Motor neuron (in vitro differentiated cells): ENCODE measurements at regions not wholly inside any gene's neighbourhood (a gene's known extent, or its start where the extent isn't known, plus 50 kb on each side); places are given as distances from the start of the nearest gene placed in this dataset.

Experiments
- ATAC-seq, 8 experiments: fragments of 200-7000 bp; cut with Tn5 transposase; replicated peaks in 6 of 8; 2 replicates each; pipeline ENCODE4 v1.8.0; 2021; ENCODE audit warnings: mild to moderate bottlenecking in 8 of 8, moderate library complexity in 8 of 8
- H3K27ac ChIP-seq, 2 donors: fragments of 250-450 bp; sonication (Bioruptor Pico); 2 replicates each; pipeline ENCODE4 v1.9.0; 2021; ENCODE audit warnings: antibody characterized with exemption in 2 of 2, mild to moderate bottlenecking in 2 of 2, moderate library complexity in 1 of 2
- H3K4me1 ChIP-seq, 2 donors: fragments of 250-450 bp; sonication (Bioruptor Pico); replicated peaks in 1 of 2; 2 replicates each; pipeline ENCODE4 v1.6.1; 2021; ENCODE audit warnings: antibody characterized with exemption in 2 of 2, mild to moderate bottlenecking in 2 of 2, moderate library complexity in 1 of 2
- H3K4me3 ChIP-seq, 5 donors: fragments of 250-450 bp; sonication (Bioruptor Pico); 2 replicates each; pipeline ENCODE4 v1.9.0; 2021; ENCODE audit warnings: antibody characterized with exemption in 5 of 5, mild to moderate bottlenecking in 5 of 5, moderate library complexity in 4 of 5
- WGBS, 10 experiments: fragments of 450-650 bp; shearing (Covaris generic); methylation state at CpG; one replicate each; pipeline ENCODE4 v1.0.0; 2022; 5-methylcytosine and 5-hydroxymethylcytosine counted together
- in situ Hi-C, 9 experiments: fragments of 400-800 bp; cut with MboI; loops; one replicate each; pipeline ENCODE4 v1.15.0; 2021; ENCODE audit warnings: low sequenced_read_pairs in 9 of 9, low pct_unique_long_range_greater_than_20kb in 2 of 9; ENCODE audit not compliant: unreplicated experiment in 9 of 9

DNA sequence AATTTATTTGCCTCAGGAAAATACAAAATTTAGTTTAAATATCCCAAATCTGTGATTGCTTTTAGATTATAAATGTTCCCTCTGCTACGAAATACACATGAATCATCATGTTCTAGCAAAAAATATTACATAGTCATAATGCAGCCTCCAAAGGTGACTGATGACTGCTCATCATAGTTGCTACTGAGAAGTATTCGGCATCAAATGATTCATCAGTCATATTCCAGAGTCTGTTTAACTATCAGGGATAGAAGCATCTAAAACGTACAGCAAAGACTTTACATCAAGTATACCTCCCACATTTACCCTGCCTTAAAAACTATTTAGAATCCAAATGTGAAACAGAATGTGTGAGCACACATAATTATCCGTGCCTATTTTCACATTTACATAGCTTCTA is 626.0 kb downstream of the CDH26 start:
- 19 to 90% (median 51%) methylated on average over 2 to 4 of the region's 4 CpGs for WGBS, 10 experiments
- in situ Hi-C loops = no loop called here

DNA sequence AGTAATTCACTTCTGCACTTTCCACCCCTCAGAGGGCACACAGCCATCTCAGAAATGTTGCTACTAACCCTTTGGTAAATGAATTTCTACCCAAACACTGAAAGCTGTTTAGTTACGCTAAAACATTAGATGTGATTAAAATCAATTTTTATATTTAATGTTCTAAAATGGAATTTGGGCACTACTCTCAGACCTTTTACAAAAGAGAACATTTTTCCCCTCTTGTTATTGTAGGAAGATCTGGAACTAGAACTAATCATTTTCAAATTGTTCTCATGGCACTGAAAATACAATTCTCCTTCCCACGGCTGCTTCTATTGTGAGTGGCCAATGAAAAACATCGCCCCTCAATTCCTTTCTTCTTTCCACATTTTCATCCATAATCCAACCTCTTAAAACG is 627.4 kb downstream of the CDH26 start:
- Histone ChIP-seq H3K4me1 (peaks cover 12 to 24% of the 10 kb centered on the region in 2 donors), H3K4me3 (no peak overlapping the region), H3K27ac (no peak overlapping the region)
- ATAC-seq = no peak
- 39 to 94% (median 81%) methylated on average over 1 to 4 of the region's 4 CpGs for WGBS, 10 experiments
- in situ Hi-C loops = no loop called here

More for the DNA sequence above, 626.0 kb downstream of the CDH26 start:
- peak in 2 of 8 experiments; percentile 22 to 26 for ATAC-seq
- H3K4me3 ChIP-seq = no peak overlapping the region
- H3K4me1 ChIP-seq = peaks cover 12 to 39% of the 10 kb centered on the region in 2 donors
- H3K27ac ChIP-seq = no peak overlapping the region

DNA sequence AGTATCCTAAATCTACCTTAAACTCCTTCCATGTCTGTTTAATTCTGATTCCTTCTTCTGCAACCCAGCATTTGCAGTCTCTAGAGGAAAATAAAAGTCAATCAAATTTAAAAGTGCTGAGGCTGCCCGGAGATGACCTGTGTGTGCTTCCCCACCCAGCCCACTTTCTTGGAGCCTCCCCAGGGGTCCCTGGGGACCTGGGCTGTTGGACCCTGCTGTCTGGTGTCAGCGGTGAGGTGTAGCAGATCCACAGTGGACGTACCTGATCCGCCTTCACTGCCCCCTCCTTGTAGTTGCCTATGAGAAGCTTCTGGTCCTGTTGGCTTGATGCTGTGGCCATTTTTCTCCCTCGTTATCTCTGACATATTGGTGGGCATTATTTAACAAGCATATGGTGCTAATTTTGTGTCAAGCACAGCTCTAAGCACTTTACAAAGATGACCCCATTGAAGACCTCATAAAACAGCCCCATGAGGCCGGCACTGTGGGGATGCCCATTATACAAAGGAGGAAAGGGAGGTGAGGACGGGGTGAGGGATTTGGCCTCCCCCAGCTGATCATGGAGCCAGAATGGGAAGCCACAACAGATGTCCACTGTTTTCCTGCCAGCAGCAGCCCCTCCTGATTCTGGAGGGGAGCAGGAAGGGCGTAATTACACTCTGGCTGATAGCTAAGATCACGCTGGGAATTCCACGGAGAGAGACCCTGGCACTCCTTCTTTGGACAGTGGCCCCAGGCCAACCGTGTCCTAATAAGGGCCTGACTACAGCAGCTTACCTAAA is 628.2 kb downstream of the CDH26 start:
- no peak overlapping the region for H3K27ac ChIP-seq
- peaks cover 12 to 28% of the 10 kb centered on the region in 2 donors for H3K4me1 ChIP-seq
- in situ Hi-C loops = no loop called here
- 45 to 93% (median 64%) methylated on average over 1 to 9 of the region's 11 CpGs; no CpG with 5 or more reads in 4 of the 10 experiments for WGBS, 10 experiments
- peak in 3 of 8 experiments; percentile 30 to 58 (median 51) for ATAC-seq
- H3K4me3 ChIP-seq = no peak overlapping the region

DNA sequence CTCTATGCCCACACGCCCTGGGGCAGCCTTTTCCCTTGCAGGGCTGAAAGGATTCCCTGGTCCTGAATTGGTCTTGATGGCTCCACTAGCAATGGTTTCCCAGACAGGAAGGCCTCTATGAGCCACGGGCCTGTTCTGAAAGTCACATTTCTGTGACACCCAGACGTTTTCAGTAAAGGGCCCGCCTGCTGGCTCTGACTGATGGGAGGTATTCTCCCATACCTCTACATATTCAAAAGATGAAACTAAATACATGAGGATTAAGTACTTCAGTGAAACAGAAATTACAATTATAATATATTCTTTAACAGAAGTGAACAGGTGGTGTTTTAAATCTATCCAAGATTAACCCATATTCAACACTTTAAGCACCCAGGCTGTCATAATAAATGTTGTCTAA is 629.8 kb downstream of the CDH26 start:
- H3K27ac ChIP-seq = no peak overlapping the region
- in situ Hi-C loops = no loop called here
- H3K4me3 ChIP-seq = no peak overlapping the region
- ATAC-seq = peak in 3 of 8 experiments; percentile 29 to 78 (median 38)
- 26 to 100% (median 60%) methylated on average over 1 to 4 of the region's 4 CpGs; no CpG with 5 or more reads in 3 of the 10 experiments for WGBS, 10 experiments
- peaks cover 12 to 28% of the 10 kb centered on the region in 2 donors for H3K4me1 ChIP-seq

DNA sequence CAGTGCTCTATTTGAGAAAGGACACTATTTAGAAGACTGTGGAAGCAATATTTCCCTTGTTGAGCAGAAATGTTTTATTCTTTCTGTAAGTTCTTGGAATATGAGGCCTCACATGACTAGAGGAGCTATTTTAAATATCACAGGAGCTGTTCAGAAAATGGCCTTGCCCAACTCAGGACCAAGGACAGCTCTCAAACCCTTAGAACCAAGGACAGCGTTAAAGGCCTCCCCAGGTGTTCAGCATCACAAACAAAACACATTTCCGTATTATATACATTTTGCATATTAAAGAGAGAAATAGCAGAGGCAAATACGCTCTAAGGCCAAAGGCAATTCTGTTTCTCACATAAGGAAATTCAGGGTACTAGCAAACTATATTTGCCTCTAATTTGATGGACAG is 631.4 kb downstream of the CDH26 start:
- Histone ChIP-seq H3K4me1 (peaks cover 7 to 16% of the 10 kb centered on the region in 2 donors), H3K27ac (no peak overlapping the region), H3K4me3 (no peak overlapping the region)
- in situ Hi-C loops = no loop called here
- peak in 3 of 8 experiments; percentile 65 to 76 (median 74) for ATAC-seq
- 4 to 57% (median 18%) methylated on average over 1 to 3 of the region's 3 CpGs; no CpG with 5 or more reads in 3 of the 10 experiments for WGBS, 10 experiments

DNA sequence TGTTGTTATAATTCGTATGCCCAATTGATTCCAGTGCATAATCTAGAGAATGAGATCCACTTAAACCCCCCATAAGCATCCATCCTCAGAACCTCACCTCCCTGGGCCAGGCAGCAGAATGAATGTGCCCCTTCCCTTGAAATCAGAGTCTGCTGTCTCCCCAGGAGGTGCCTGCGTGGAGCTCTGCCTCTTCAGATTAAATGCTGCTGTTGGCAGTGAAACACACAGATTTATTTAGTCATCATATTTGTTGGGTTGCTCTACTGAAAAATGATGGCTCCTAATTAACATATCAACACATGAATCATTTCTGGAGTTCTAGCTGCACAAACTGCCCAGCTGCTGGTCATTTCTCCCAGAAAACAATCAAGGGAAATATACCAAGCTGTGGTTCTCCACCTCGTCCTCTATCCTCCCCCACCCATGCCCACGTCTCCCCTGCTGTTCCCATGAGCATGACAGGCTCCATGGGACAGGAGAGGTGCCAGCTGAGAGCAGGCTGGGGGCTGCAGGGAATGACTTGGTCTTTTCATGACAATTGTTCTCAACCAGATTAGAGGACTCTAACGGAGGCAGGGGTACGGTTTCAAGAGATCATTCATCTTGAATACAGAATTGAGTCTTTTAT is 633.1 kb downstream of the CDH26 start:
- H3K4me3 ChIP-seq = no peak overlapping the region
- peaks cover 5 to 11% of the 10 kb centered on the region in 2 donors for H3K4me1 ChIP-seq
- in situ Hi-C loops = no loop called here
- peak in 5 of 8 experiments; percentile 25 to 77 (median 67) for ATAC-seq
- no peak overlapping the region for H3K27ac ChIP-seq
- WGBS, 10 experiments = 11 to 87% (median 63%) methylated on average over 1 to 3 of the region's 6 CpGs; no CpG with 5 or more reads in 2 of the 10 experiments

DNA sequence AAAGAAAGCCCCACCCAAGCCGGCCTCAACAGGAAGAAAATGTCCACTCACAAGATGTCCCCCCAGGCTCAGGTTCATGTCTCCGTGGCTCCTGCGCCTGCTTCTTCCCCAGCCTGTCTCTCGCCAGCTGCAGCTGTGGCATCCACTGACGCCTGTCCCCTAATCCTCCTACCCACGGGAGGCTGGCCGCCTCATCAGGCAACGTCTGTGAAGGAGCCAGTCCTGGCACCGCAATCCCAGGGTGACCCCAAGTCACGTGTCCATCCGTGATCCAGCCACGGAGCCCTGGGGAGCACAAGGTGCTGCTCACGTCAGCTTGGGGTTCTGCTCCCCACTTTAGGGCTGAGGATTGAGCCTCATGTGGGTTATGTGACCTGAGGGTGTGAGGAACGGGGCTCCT is 640.3 kb downstream of the CDH26 start:
- in situ Hi-C loops = no loop called here
- ATAC-seq = no peak
- WGBS, 10 experiments = 42 to 98% (median 80%) methylated on average over 2 to 11 of the region's 14 CpGs; no CpG with 5 or more reads in 5 of the 10 experiments
- no peak overlapping the region for H3K27ac ChIP-seq
- no peak overlapping the region for H3K4me3 ChIP-seq
- H3K4me1 ChIP-seq = no peaks in the 10 kb centered on the region

DNA sequence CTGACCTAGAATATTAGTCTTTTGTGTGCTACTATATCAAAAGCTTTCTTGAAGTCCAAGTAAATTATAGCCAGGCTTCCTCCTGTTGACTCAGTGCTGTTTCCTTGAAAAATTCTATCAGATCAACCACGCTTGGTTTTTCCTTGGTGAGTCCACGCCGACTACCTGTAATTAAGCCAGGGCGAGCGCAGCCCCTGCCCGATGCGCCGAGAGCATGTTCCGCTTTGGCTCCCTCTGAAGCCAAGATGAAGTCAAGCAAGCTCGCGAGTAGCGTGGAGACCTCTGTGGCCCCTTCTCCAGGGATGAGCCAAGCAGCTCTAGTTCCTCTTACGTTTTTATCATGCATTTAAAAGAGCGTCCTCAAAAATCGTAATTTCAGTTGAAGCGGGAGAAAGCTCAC is 641.2 kb downstream of the CDH26 start:
- no peaks in the 10 kb centered on the region for H3K4me1 ChIP-seq
- no peak overlapping the region for H3K4me3 ChIP-seq
- no peak overlapping the region for H3K27ac ChIP-seq
- WGBS, 10 experiments = 0 to 93% (median 89%) methylated on average over 1 to 13 of the region's 16 CpGs; no CpG with 5 or more reads in 3 of the 10 experiments
- no peak for ATAC-seq
- in situ Hi-C loops = no loop called here

DNA sequence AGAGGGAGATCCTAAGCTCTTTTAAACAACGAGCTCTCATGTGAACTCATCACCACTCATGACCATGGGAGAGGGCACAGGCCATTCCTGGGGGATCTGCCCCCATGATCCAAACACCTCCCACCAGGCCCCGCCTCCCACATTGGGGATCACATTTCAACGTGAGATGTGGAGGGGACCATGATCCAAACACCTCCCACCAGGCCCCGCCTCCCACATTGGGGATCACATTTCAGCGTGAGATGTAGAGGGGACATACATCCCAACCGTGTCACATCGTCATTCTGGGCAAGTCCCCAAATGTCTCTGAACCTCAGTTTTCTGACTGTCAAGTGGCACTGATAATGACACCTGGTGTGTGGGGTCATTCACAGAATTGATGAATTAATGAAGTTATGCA is 641.8 kb downstream of the CDH26 start:
- H3K4me1 ChIP-seq = no peaks in the 10 kb centered on the region
- H3K4me3 ChIP-seq = no peak overlapping the region
- 4 to 100% (median 78%) methylated on average over 1 to 5 of the region's 7 CpGs; no CpG with 5 or more reads in 4 of the 10 experiments for WGBS, 10 experiments
- no peak for ATAC-seq
- no peak overlapping the region for H3K27ac ChIP-seq
- in situ Hi-C loops = no loop called here

DNA sequence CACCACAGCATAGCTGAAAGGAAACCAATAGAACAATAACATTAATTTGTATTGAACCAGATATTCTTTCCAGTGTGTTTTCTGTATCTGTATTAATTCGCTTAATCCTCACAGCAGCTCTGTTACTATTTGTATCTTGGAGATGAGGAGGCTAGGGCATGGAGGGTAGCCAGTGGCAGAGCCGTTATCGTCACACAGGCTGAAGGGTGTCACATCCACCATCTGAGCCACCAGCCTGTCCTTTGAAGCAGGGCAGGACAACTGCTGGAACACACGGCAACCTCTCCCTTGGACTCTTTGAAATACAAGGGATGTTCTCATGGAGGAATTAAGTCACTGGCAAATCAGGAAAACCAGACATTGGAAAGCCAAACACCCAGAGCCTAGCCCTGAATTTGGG is 628.0 kb upstream of the CDH4 start:
- Histone ChIP-seq H3K4me1 (peaks cover 6 to 8% of the 10 kb centered on the region in 2 donors), H3K4me3 (no peak overlapping the region), H3K27ac (no peak overlapping the region)
- 17 to 96% (median 81%) methylated on average over 1 to 3 of the region's 4 CpGs; no CpG with 5 or more reads in 4 of the 10 experiments for WGBS, 10 experiments
- in situ Hi-C loops = no loop called here
- no peak for ATAC-seq

DNA sequence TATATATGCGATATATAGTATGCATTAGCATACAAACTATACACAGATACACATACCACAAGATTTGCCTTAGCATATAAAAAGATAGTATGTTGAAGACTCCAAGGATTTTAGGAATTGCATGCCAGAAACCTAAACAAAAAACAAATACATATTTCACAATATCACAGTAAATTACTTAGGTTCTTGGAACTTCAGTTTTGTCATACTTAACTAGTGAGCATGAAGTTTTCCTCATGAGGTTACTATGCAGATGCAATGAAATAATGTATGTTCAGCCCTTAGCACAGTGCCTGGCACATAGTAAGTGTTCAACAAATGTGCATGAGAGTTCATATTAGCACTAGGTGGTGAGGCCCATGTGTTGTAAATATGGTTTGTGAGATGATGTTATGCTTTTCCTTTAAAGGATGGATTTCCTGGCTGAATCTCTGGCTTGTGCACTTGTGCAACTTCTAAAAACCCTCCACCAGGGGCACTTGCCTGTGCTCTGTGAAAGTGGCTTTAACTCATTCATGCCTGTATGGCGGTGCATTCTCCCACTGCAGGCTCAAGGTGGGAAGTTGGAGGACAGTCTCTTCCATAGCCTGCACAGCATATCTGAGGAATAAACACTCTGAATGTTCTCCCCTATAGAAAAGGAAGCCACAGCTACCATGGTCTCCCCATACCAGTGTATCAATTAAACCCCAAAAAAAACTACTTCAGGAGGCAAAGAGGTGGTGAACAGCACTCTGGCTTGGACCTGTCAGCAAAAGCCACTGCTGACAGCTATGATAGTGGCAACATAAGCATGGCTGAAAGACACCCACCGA is 624.1 kb upstream of the CDH4 start:
- no peak overlapping the region for H3K4me3 ChIP-seq
- in situ Hi-C loops = no loop called here
- 37 to 100% (median 79%) methylated on average over 1 to 3 of the region's 3 CpGs; no CpG with 5 or more reads in 2 of the 10 experiments for WGBS, 10 experiments
- H3K4me1 ChIP-seq = peaks cover 15 to 20% of the 10 kb centered on the region in 2 donors
- peak in 2 of 8 experiments; percentile 17 to 54 for ATAC-seq
- H3K27ac ChIP-seq = no peak overlapping the region

DNA sequence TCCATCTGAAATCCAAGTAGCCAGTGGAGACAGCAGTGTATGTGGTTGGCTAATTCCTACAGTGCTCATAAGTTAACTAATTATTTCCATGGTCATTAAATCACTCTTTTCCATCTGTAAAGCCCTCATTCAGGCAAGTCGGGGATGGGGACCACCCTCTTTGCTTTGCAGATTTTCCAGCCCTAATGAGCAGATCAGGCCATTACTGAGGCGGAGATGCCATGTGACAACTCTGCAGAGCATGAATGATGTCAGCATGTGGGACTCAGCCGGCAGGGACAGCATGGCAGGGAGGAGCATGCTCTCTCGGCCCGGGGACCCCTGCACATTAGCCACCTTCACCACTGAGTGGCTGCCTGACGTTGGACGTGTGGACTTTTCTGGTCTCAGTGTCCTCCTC is 623.3 kb upstream of the CDH4 start:
- H3K4me1 ChIP-seq = peaks cover 15 to 20% of the 10 kb centered on the region in 2 donors
- 17 to 83% (median 30%) methylated on average over 1 to 5 of the region's 7 CpGs; no CpG with 5 or more reads in 3 of the 10 experiments for WGBS, 10 experiments
- peak in 5 of 8 experiments; percentile 85 to 90 (median 87) for ATAC-seq
- in situ Hi-C loops = no loop called here
- H3K4me3 ChIP-seq = no peak overlapping the region
- H3K27ac ChIP-seq = no peak overlapping the region

DNA sequence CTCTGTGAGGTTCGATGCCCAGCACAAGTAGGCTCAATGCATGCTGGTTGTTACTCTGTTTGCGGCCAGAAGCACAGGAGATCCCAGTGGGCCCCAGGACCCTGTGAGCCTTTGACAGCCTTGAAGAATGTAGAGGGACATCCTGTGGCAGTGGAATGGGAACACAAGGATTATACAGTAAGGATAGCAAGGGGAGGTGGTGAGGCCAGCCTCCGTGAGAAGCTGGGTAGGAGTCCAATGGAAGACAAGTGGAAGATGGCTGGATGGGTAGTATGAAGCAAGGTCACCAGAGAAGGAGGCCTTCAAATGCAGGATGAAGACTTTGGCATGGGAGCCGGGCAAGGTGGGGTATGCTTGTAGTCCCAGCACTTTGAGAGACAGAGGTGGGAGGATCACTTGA is 622.9 kb upstream of the CDH4 start:
- no peak overlapping the region for H3K4me3 ChIP-seq
- in situ Hi-C loops = no loop called here
- ATAC-seq = no peak
- WGBS, 10 experiments = 17 to 100% (median 77%) methylated on average over 1 to 3 of the region's 4 CpGs; no CpG with 5 or more reads in 2 of the 10 experiments
- no peak overlapping the region for H3K27ac ChIP-seq
- H3K4me1 ChIP-seq = peaks cover 15 to 20% of the 10 kb centered on the region in 2 donors
